BJ (cell line): ENCODE measurements at regions not wholly inside any gene's neighbourhood (a gene's known extent, or its start where the extent isn't known, plus 50 kb on each side); places are given as distances from the start of the nearest gene placed in this dataset.

Source experiments
- CTCF ChIA-PET: fragments of 350-600 bp; formaldehyde crosslinking; extraction: SDS; loops from one replicate; lab custom pipeline; 2021; ENCODE audit warnings: antibody characterized with exemption, inconsistent platforms; lab: Yijun Ruan, JAX
- POLR2A ChIA-PET: fragments of 300-600 bp; sonication (Branson Sonifier 250); formaldehyde crosslinking; extraction: SDS; loops from one replicate; lab custom pipeline; 2021; ENCODE audit warnings: antibody characterized with exemption; lab: Charles Lee
- DNase-seq: peaks from one replicate; pipeline ENCODE4 v3.0.0-alpha.2; 2011; ENCODE audit warnings: low read depth
- H3K27me3 ChIP-seq: 2 replicates; pipeline ENCODE4 v1.6.0; 2011; ENCODE audit warnings: low read length; ENCODE audit not compliant: control insufficient read depth, insufficient read depth
- H3K36me3 ChIP-seq: 2 replicates; pipeline ENCODE4 v1.5.1; 2011; ENCODE audit warnings: low read length; ENCODE audit not compliant: control insufficient read depth, insufficient read depth
- H3K4me3 ChIP-seq: 2 replicates; pipeline ENCODE4 v1.5.1; 2011; ENCODE audit warnings: low read depth, mild to moderate bottlenecking, control low read depth, low read length
- CTCF ChIP-seq: IDR thresholded peaks from 2 replicates; pipeline ENCODE4 v1.5.1; 2011; ENCODE audit warnings: low read depth, mild to moderate bottlenecking, control low read depth, inconsistent platforms, low read length, moderate library complexity; ENCODE audit not compliant: insufficient read depth

GRCh38 chrX:79557212-79557611, 190.1 kb upstream of the ITM2A start:
- no peak overlapping the region for H3K4me3 ChIP-seq
- POLR2A ChIA-PET = no interaction called here
- H3K27me3 ChIP-seq = no peaks in the 10 kb centered on the region
- DNase-seq = no peak
- no peaks in the 10 kb centered on the region for H3K36me3 ChIP-seq
- CTCF ChIA-PET = no interaction called here
- no peak for TF ChIP-seq CTCF

GRCh38 chrX:79556800-79557199, 189.7 kb upstream of the ITM2A start:
- no peak for DNase-seq
- POLR2A ChIA-PET = no interaction called here
- CTCF ChIA-PET = no interaction called here
- Histone ChIP-seq H3K27me3 (no peaks in the 10 kb centered on the region), H3K36me3 (no peaks in the 10 kb centered on the region), H3K4me3 (no peak overlapping the region)
- no peak for TF ChIP-seq CTCF

GRCh38 chrX:79530310-79531108, 163.4 kb upstream of the ITM2A start:
- no peak for DNase-seq
- Histone ChIP-seq H3K27me3 (no peaks in the 10 kb centered on the region), H3K4me3 (no peak overlapping the region), H3K36me3 (no peaks in the 10 kb centered on the region)
- ChIA-PET POLR2A (no interaction called here), CTCF (no interaction called here)
- TF ChIP-seq CTCF = no peak

GRCh38 chrX:79524642-79525041, 157.5 kb upstream of the ITM2A start:
- TF ChIP-seq CTCF = no peak
- H3K4me3 ChIP-seq = no peak overlapping the region
- no peak for DNase-seq
- CTCF ChIA-PET = interaction anchor here (1.0 kb wide), 1 partner anchor 15 kb away, joined by 3 read pairs; no protein-coding TSS in a partner anchor
- POLR2A ChIA-PET = no interaction called here
- H3K27me3 ChIP-seq = no peaks in the 10 kb centered on the region
- no peaks in the 10 kb centered on the region for H3K36me3 ChIP-seq

- Histone ChIP-seq H3K4me3 (no peak overlapping the region), H3K36me3 (no peaks in the 10 kb centered on the region), H3K27me3 (no peaks in the 10 kb centered on the region)
- DNase-seq = no peak
- CTCF ChIA-PET = no interaction called here
- POLR2A ChIA-PET = no interaction called here
- TF ChIP-seq CTCF = no peak
Measured at GRCh38 chrX:79515529-79515928, 148.4 kb upstream of the ITM2A start.
